ENCODE measurements at regions not wholly inside any gene's neighbourhood (a gene's known extent, or its start where the extent isn't known, plus 50 kb on each side); places are given as distances from the start of the nearest gene placed in this dataset.

GRCh38 chr14:106509807-106510206 is 983.4 kb downstream of the TMEM121 start:
- no peaks in the 10 kb centered on the region for H3K4me1 ChIP-seq (ENCODE audit: control insufficient read depth in 4 of 4, insufficient read depth in 4 of 4, low read length in 3 of 4)
- H3K27me3 ChIP-seq (ENCODE audit: control insufficient read depth in 4 of 4, insufficient read depth in 4 of 4, low read length in 3 of 4), result peaks cover 0 to 5% (median 0%) of the 10 kb centered on the region in 4 donors
- no peak overlapping the region for H3K9ac ChIP-seq (ENCODE audit: low read depth in 1 of 2, low read length in 2 of 2)
- H3K36me3 ChIP-seq (ENCODE audit: control insufficient read depth in 4 of 4, insufficient read depth in 3 of 4, low read depth in 1 of 4, low read length in 3 of 4), result no peaks in the 10 kb centered on the region
- TF ChIP-seq ZBTB33 (IDR thresholded peaks at IDR 0.05), result no peak
- no peak for TF ChIP-seq ATF3 (IDR thresholded peaks at IDR 0.05)
- TF ChIP-seq JUND (IDR thresholded peaks at IDR 0.05), result no peak
- no peak for TF ChIP-seq MAX (IDR thresholded peaks at IDR 0.05)
- TF ChIP-seq FOXA1 (IDR thresholded peaks at IDR 0.05), result no peak
- TF ChIP-seq RXRA (IDR thresholded peaks at IDR 0.05), result no peak
- no peak for TF ChIP-seq YY1 (IDR thresholded peaks at IDR 0.05)
- no peak for TF ChIP-seq SP1 (IDR thresholded peaks at IDR 0.05)
- TF ChIP-seq CTCF (IDR thresholded peaks at IDR 0.05; ENCODE audit: low read depth, low read length, missing input control), result no peak
- TF ChIP-seq HNF4G (IDR thresholded peaks at IDR 0.05), result no peak
- no peak for TF ChIP-seq NR2F2 (IDR thresholded peaks at IDR 0.05)
- no peak for TF ChIP-seq RAD21 (IDR thresholded peaks at IDR 0.05)
- TF ChIP-seq TAF1 (conservative IDR thresholded peaks at IDR 0.05), result no peak
- no peak for TF ChIP-seq EGR1 (IDR thresholded peaks at IDR 0.05; ENCODE audit: low read depth in 2 of 2)
- no peak for TF ChIP-seq FOXA2 (IDR thresholded peaks at IDR 0.05)
- TF ChIP-seq GABPA (IDR thresholded peaks at IDR 0.05 in 1 of 2, conservative IDR thresholded peaks at IDR 0.05 in 1 of 2), result no peak
- no peak for TF ChIP-seq HNF4A (conservative IDR thresholded peaks at IDR 0.05)
- no peak for TF ChIP-seq REST (IDR thresholded peaks at IDR 0.05)
- no peak overlapping the region for H3K4me3 ChIP-seq (ENCODE audit: low read depth in 1 of 3, low read length in 3 of 3)
- no peak overlapping the region for H3K27ac ChIP-seq (ENCODE audit: low read depth in 1 of 2, low read length in 2 of 2)
- DNase-seq (ENCODE audit: low spot score), result no peak
- 56% methylated on average over 3 of the region's 3 CpGs for WGBS
- H3K9me3 ChIP-seq (ENCODE audit: control insufficient read depth in 4 of 4, low read length in 3 of 4), result no peaks in the 10 kb centered on the region
